DND-41 (cell line): ENCODE measurements at regions not wholly inside any gene's neighbourhood (a gene's known extent, or its start where the extent isn't known, plus 50 kb on each side); places are given as distances from the start of the nearest gene placed in this dataset.

Source experiments
- EZH2 ChIP-seq: IDR thresholded peaks from 3 replicates; pipeline ENCODE4 v1.6.1; 2012; ENCODE audit warnings: borderline replicate concordance, low read depth, mild to moderate bottlenecking, moderate library complexity, low read length, inconsistent platforms; ENCODE audit not compliant: severe bottlenecking
- TF ChIP-seq, protein P1 (sequence below): IDR thresholded peaks from 2 replicates; pipeline ENCODE4 v1.5.1; 2012; ENCODE audit warnings: borderline replicate concordance, low read length, moderate library complexity, mild to moderate bottlenecking; ENCODE audit not compliant: poor library complexity, severe bottlenecking; ENCODE audit errors: extremely low read depth

DNA sequence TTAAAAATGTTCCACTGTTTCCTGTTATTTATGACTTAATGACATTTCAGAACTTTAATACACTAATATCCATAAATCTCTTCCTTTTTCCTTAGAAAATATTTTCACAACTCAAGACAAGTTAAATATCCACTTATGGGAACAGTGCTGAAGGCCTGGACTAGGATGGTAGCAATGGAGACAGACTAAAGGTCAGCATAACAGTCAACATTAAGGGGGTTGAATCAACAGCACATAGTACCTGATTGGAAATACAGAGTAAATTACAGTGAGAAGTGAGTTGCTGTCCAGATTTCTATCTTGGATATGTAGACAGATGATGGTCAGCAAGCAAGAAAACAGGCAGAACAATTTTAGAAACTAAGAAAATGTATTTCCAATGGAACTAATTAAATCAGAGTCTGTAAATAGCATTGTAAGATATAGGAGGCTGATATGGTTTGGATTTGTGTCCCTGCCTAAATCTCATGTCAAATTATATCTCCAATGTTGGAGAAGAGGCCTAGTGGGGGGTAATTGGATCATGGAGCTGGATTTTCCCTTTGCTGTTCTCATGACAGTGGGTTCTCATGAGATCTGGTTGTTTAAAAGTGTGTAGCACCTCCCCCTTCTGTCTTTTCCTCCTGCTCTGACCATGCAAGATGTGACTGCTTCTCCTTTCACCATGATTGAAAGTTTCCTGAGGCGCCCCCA is 682.7 kb downstream of the MAFB start:
- TF ChIP-seq, protein P1, sequence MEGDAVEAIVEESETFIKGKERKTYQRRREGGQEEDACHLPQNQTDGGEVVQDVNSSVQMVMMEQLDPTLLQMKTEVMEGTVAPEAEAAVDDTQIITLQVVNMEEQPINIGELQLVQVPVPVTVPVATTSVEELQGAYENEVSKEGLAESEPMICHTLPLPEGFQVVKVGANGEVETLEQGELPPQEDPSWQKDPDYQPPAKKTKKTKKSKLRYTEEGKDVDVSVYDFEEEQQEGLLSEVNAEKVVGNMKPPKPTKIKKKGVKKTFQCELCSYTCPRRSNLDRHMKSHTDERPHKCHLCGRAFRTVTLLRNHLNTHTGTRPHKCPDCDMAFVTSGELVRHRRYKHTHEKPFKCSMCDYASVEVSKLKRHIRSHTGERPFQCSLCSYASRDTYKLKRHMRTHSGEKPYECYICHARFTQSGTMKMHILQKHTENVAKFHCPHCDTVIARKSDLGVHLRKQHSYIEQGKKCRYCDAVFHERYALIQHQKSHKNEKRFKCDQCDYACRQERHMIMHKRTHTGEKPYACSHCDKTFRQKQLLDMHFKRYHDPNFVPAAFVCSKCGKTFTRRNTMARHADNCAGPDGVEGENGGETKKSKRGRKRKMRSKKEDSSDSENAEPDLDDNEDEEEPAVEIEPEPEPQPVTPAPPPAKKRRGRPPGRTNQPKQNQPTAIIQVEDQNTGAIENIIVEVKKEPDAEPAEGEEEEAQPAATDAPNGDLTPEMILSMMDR = no peak
- no peak for TF ChIP-seq EZH2
